ENCODE measurements at regions not wholly inside any gene's neighbourhood (a gene's known extent, or its start where the extent isn't known, plus 50 kb on each side); places are given as distances from the start of the nearest gene placed in this dataset.

DNA sequence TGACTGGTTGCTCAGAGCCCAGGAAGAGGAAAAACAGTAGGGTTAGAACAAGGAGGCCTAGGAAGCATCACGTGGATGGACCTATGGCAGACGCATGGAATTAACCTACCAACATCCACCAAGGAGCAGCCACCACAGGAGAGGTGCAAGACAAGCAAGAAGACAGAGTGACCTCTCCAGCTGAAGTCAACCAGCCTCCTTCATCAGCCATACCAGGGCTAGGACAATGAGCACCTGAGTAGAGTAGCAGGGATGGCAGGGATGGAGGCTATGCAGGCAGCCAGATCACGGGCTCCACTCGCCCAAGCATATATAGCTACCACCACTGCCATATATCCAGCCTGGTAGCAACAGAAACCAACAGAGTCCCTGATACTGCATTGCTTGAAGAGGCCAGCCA lies 202.1 kb upstream of the B3GAT1 start:
- TF ChIP-seq, protein P1, sequence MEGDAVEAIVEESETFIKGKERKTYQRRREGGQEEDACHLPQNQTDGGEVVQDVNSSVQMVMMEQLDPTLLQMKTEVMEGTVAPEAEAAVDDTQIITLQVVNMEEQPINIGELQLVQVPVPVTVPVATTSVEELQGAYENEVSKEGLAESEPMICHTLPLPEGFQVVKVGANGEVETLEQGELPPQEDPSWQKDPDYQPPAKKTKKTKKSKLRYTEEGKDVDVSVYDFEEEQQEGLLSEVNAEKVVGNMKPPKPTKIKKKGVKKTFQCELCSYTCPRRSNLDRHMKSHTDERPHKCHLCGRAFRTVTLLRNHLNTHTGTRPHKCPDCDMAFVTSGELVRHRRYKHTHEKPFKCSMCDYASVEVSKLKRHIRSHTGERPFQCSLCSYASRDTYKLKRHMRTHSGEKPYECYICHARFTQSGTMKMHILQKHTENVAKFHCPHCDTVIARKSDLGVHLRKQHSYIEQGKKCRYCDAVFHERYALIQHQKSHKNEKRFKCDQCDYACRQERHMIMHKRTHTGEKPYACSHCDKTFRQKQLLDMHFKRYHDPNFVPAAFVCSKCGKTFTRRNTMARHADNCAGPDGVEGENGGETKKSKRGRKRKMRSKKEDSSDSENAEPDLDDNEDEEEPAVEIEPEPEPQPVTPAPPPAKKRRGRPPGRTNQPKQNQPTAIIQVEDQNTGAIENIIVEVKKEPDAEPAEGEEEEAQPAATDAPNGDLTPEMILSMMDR (IDR thresholded peaks at IDR 0.05) = no peak
- TF ChIP-seq POLR2AphosphoS5 (IDR thresholded peaks at IDR 0.05; ENCODE audit: low read depth, low read length) = no peak
- TF ChIP-seq, protein P2, sequence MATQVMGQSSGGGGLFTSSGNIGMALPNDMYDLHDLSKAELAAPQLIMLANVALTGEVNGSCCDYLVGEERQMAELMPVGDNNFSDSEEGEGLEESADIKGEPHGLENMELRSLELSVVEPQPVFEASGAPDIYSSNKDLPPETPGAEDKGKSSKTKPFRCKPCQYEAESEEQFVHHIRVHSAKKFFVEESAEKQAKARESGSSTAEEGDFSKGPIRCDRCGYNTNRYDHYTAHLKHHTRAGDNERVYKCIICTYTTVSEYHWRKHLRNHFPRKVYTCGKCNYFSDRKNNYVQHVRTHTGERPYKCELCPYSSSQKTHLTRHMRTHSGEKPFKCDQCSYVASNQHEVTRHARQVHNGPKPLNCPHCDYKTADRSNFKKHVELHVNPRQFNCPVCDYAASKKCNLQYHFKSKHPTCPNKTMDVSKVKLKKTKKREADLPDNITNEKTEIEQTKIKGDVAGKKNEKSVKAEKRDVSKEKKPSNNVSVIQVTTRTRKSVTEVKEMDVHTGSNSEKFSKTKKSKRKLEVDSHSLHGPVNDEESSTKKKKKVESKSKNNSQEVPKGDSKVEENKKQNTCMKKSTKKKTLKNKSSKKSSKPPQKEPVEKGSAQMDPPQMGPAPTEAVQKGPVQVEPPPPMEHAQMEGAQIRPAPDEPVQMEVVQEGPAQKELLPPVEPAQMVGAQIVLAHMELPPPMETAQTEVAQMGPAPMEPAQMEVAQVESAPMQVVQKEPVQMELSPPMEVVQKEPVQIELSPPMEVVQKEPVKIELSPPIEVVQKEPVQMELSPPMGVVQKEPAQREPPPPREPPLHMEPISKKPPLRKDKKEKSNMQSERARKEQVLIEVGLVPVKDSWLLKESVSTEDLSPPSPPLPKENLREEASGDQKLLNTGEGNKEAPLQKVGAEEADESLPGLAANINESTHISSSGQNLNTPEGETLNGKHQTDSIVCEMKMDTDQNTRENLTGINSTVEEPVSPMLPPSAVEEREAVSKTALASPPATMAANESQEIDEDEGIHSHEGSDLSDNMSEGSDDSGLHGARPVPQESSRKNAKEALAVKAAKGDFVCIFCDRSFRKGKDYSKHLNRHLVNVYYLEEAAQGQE (IDR thresholded peaks at IDR 0.05; ENCODE audit: insufficient read depth in 1 of 2, low read depth in 2 of 2, low read length in 1 of 2) = no peak
- TF ChIP-seq TCF7L2 (IDR thresholded peaks at IDR 0.05; ENCODE audit: low read depth, low read length) = no peak
- TF ChIP-seq SIN3A (IDR thresholded peaks at IDR 0.05; ENCODE audit: borderline replicate concordance, insufficient read depth, low read depth, low read length) = no peak

Measured in Panc1 (cell line).